ENCODE measurements at regions not wholly inside any gene's neighbourhood (a gene's known extent, or its start where the extent isn't known, plus 50 kb on each side); places are given as distances from the start of the nearest gene placed in this dataset.
A peak's percentile ranks its signal among the peaks of the same experiment; 100 is the strongest.

GRCh38 chr16:85377388-85378144, 235.6 kb upstream of the GSE1 start:
- WGBS, 2 donors: 59 to 78% methylated on average over 9 to 10 of the region's 16 CpGs
- peaks cover 17 to 53% of the 10 kb centered on the region in 2 donors for H3K4me1 ChIP-seq
- H3K36me3 ChIP-seq: no peaks in the 10 kb centered on the region
- no peak for TF ChIP-seq CTCF (IDR thresholded peaks at IDR 0.05)
- intact Hi-C loops (cut with DNase I): no loop called here
- no peak overlapping the region for H3K4me3 ChIP-seq (replicated peaks in 1 of 3)
- H3K9me3 ChIP-seq: no peaks in the 10 kb centered on the region
- no peaks in the 10 kb centered on the region for H3K27me3 ChIP-seq
- no peak for DNase-seq
- H3K27ac ChIP-seq: peak overlapping the region in 1 of 3 donors; percentile 12

GRCh38 chr16:85378145-85379040, 234.7 kb upstream of the GSE1 start:
- Histone ChIP-seq H3K36me3 (no peaks in the 10 kb centered on the region), H3K4me3 (replicated peaks in 1 of 3) (no peak overlapping the region), H3K9me3 (no peaks in the 10 kb centered on the region), H3K27me3 (no peaks in the 10 kb centered on the region), H3K4me1 (peaks cover 17 to 47% of the 10 kb centered on the region in 2 donors), H3K27ac (peak overlapping the region in 1 of 3 donors; percentile 12)
- peak; percentile 35 to 53 for DNase-seq
- intact Hi-C loops (cut with DNase I): no loop called here
- WGBS, 2 donors: 70 to 85% methylated on average over 13 to 14 of the region's 16 CpGs
- TF ChIP-seq CTCF (IDR thresholded peaks at IDR 0.05) (no peak), POLR2A (IDR thresholded peaks at IDR 0.05) (no peak)

- H3K4me3 ChIP-seq (replicated peaks in 1 of 3): no peak overlapping the region
- TF ChIP-seq POLR2A (IDR thresholded peaks at IDR 0.05) (no peak), CTCF (IDR thresholded peaks at IDR 0.05) (no peak)
- H3K27me3 ChIP-seq: no peaks in the 10 kb centered on the region
- no peaks in the 10 kb centered on the region for H3K9me3 ChIP-seq
- no peak overlapping the region for H3K27ac ChIP-seq
- no peak for DNase-seq
- peaks cover 17 to 53% of the 10 kb centered on the region in 2 donors for H3K4me1 ChIP-seq
- no peaks in the 10 kb centered on the region for H3K36me3 ChIP-seq
- WGBS, 2 donors: 81 to 90% methylated on average over 13 of the region's 15 CpGs
- intact Hi-C loops (cut with DNase I): no loop called here
These were observed 233.8 kb upstream of the GSE1 start for GRCh38 chr16:85379041-85380001.

- H3K4me3 ChIP-seq (replicated peaks in 1 of 3): no peak overlapping the region
- no peaks in the 10 kb centered on the region for H3K27me3 ChIP-seq
- H3K27ac ChIP-seq: no peak overlapping the region
- H3K36me3 ChIP-seq: no peaks in the 10 kb centered on the region
- peaks cover 17 to 50% of the 10 kb centered on the region in 2 donors for H3K4me1 ChIP-seq
- DNase-seq: no peak
- intact Hi-C loops (cut with DNase I): no loop called here
- TF ChIP-seq CTCF (IDR thresholded peaks at IDR 0.05) (no peak), POLR2A (IDR thresholded peaks at IDR 0.05) (no peak)
- 50 to 79% methylated on average over 2 of the region's 2 CpGs for WGBS, 2 donors
- no peaks in the 10 kb centered on the region for H3K9me3 ChIP-seq
These were observed 233.1 kb upstream of the GSE1 start for GRCh38 chr16:85380002-85380395.

Measured in thyroid gland (tissue), 4 donors.